Activated CD4-positive, alpha-beta T cell treated with anti-CD3 and anti-CD28 coated beads, Interleukin-2, amount 50 U/mL, for 1 hour (primary cell): ENCODE measurements at regions not wholly inside any gene's neighbourhood (a gene's known extent, or its start where the extent isn't known, plus 50 kb on each side); places are given as distances from the start of the nearest gene placed in this dataset.

Experiments used
- DNase-seq: peaks from one replicate; pipeline ENCODE4 v3.0.0-alpha.2; 2020

GRCh38 chr6:95142661-95143335 is 434.5 kb upstream of the MANEA start:
- DNase-seq = no peak

- no peak for DNase-seq
These were observed 433.7 kb upstream of the MANEA start for GRCh38 chr6:95143408-95144180.

GRCh38 chr6:95145457-95145856 is 431.9 kb upstream of the MANEA start:
- no peak for DNase-seq

- no peak for DNase-seq
These were observed 417.8 kb upstream of the MANEA start for GRCh38 chr6:95159557-95159956.

- DNase-seq = no peak
These were observed 407.6 kb upstream of the MANEA start for GRCh38 chr6:95169775-95170174.

- DNase-seq = no peak
These were observed 401.2 kb upstream of the MANEA start for GRCh38 chr6:95175927-95176675.

- DNase-seq = no peak
These were observed 391.5 kb upstream of the MANEA start for GRCh38 chr6:95185874-95186273.

GRCh38 chr6:95186710-95187109 is 390.6 kb upstream of the MANEA start:
- DNase-seq = no peak

- no peak for DNase-seq
These were observed 379.7 kb upstream of the MANEA start for GRCh38 chr6:95197590-95197989.

GRCh38 chr6:95203153-95203754 is 374.1 kb upstream of the MANEA start:
- DNase-seq = no peak

GRCh38 chr6:95204178-95204577 is 373.2 kb upstream of the MANEA start:
- DNase-seq = no peak

- DNase-seq = no peak
These were observed 368.7 kb upstream of the MANEA start for GRCh38 chr6:95208621-95209020.

GRCh38 chr6:95209074-95209473 is 368.3 kb upstream of the MANEA start:
- no peak for DNase-seq

- DNase-seq = no peak
These were observed 360.8 kb upstream of the MANEA start for GRCh38 chr6:95216555-95216954.

GRCh38 chr6:95227351-95227750 is 350.0 kb upstream of the MANEA start:
- no peak for DNase-seq

- DNase-seq = no peak
These were observed 348.7 kb upstream of the MANEA start for GRCh38 chr6:95228636-95229035.

- no peak for DNase-seq
These were observed 347.1 kb upstream of the MANEA start for GRCh38 chr6:95230071-95230740.

GRCh38 chr6:95231416-95231815 is 345.9 kb upstream of the MANEA start:
- no peak for DNase-seq

- no peak for DNase-seq
These were observed 344.9 kb upstream of the MANEA start for GRCh38 chr6:95232446-95232845.

- DNase-seq = no peak
These were observed 343.5 kb upstream of the MANEA start for GRCh38 chr6:95233879-95234278.

- no peak for DNase-seq
These were observed 336.8 kb upstream of the MANEA start for GRCh38 chr6:95240514-95240913.

GRCh38 chr6:95242560-95242959 is 334.8 kb upstream of the MANEA start:
- no peak for DNase-seq

GRCh38 chr6:95243053-95243452 is 334.3 kb upstream of the MANEA start:
- DNase-seq = no peak
